Superior temporal gyrus (tissue), 1 donor: ENCODE measurements at regions not wholly inside any gene's neighbourhood (a gene's known extent, or its start where the extent isn't known, plus 50 kb on each side); places are given as distances from the start of the nearest gene placed in this dataset.
"Not testable (repeated sequence)": the region's sequence is repeated elsewhere in the genome, so short reads cannot be mapped to it uniquely, and the experiment has no call there.

Experiments used
- DNase-seq: peaks from one replicate; pipeline ENCODE4 v3.0.0-alpha.2; 2016; ENCODE audit errors: extremely low spot score

GRCh38 chr6:43935921-43936439 is 166.0 kb downstream of the VEGFA start:
- no peak for DNase-seq

DNA sequence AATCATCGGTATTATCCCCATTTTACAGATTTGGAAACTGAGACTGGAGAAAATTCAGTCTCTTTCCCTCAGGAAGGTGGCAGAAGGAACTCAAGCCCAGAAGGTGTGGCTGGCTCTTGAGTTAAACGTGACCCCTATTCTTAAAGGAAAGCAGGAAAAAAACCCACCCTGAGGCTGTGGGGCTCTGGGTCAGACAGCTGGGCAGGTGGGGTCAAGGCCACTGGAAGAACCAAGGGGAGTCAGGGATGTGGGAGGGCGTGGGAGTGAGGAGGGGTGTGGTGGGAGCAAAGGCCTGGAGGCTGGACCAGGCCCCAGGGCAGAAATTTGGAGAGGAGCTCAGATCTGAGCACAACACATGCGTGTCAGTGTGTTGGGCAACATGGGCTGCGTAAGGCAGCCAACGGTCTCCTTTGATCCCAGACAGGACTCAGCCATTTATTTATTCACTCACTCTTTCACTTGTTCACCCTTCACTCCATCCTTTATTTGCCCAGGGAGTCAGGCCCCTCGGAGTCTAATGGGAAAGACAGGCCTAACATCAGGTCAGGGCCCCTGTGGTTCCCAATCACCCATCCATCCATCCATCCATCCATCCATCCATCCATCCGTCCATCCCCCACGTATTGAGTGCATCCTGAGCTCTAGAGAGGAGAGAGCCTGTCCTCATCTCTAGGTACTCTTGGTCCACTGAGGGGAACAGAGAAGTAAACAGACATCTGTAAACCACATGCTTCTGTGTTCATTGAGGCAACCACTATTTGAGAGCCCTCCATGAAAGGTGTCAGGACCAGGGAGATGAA is 165.0 kb downstream of the VEGFA start:
- DNase-seq, result no peak

DNA sequence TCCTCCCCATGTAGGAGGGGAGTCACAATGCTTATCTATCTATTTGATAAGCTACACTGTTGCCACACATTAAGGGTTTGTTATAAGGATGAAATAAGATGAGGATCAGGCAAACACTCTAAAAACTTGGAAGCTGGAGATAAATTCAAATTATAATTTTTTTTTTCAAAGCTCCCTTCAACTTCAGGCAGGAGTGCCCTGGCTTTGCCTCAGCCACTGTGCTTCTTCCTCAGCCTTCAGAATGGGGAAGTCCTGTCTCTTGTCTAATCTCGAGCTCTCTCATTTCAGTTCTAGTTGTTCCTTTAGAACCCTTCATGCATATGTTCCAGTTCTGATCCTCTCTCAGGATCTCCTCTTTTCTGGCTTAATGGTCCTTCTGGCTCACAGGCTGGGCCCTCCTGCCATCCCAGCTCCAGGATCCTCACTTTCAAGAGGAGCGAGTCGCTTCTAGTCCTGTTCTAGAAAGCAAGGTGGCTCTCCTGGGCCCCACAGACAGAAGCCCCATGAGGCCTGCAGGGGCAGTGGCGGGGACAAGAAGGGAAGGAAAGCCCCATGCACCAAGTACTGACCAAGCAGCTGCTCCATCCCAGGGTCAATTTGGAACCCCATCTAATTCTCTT is 164.3 kb downstream of the VEGFA start:
- DNase-seq, result no peak

- DNase-seq, result no peak
Observed at GRCh38 chr6:43933148-43933885, 163.3 kb downstream of the VEGFA start.

DNA sequence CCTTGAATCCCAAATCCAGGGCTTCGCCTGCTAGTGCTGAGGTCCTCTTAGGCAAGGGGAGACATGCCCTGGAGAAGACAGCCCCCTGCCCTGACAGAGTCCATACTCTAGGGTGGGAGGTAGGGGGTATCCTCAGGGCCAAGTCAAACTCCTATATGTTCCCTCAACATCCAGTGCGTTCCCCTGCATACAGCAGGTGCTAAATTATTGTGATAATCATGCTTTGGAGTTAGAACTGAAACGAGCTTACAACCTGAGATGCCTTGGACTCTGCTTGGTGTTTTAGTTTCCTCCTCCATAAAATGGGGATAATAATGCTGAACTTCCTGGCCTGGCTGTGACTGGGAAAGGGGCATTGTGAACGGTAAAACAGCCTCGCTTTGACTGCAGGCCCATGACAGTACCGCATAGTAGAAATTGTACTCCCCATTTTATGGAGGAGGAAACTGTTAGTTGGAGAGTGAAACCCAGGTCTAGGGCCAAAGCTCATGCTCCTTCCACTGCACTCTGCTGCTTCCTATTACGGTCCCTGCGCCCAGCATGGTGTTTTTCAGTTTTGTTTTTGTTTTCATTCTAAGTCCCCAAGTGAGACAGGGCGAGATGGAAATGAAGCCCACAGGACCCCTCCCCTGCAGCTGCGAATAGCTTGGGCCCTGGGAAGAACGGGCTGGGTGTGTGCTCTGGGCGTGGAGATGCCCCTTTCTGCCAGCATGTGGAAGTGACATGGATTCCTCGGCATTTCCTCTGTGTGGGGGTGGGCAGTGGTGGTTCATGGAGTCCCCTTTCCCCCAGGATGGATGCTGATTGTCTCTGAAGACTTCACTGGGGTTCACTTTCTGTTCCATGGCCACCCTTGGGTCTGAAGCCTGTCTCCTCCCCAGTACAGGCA is 162.5 kb downstream of the VEGFA start:
- DNase-seq, result no peak

DNA sequence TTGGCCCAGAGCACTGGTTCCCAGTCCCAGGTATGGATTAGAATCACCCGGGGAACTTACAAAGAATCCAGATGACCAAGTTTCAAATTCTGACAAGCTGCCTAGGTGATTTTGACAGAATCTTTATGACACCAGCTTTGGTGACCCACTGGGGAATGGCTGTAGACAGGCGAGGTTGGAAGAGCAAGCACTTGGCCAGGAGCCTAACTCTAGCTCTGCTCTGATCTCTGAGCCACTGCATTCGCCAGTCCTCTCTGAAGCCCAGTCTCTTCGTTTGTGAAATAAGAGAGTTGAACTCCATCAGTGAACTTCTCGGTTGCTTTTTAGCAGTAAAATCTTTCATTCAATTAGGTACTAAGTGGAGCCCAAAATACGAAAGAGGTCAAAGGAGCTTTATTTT is 161.2 kb downstream of the VEGFA start:
- no peak for DNase-seq

DNA sequence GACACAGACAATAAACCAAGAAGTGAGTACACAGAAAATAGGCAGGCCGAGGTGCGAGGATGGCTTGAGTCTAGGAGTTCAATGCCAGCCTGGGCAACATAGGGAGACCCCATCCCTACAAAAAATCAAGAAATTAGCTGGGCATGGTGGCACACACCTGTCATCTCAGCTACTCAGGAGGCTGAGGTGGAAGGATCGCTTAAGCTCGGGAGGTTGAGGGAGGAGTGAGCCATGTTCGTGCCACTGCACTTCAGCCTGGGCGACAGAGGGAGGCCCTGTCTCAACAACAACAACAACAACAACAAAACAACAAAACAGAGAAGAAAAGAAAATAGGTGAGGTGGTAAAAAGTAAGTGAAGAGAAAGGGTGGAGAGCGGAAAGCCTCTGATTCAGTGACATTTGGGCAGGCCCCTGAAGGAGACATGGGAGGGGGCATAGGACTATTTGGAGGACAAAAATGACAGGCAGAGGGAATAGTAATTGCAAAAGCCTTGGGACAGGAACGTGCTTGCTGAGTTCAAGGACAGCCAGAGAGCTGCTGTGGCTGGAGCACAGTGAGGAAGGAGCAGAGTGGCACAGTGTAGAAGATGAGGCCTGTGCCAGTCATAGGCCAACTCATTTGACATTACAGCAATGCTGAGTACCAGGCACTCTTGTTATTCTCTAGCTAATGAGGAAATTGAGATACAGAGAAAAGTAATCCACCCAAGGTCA is 160.6 kb downstream of the VEGFA start:
- DNase-seq, result no peak

DNA sequence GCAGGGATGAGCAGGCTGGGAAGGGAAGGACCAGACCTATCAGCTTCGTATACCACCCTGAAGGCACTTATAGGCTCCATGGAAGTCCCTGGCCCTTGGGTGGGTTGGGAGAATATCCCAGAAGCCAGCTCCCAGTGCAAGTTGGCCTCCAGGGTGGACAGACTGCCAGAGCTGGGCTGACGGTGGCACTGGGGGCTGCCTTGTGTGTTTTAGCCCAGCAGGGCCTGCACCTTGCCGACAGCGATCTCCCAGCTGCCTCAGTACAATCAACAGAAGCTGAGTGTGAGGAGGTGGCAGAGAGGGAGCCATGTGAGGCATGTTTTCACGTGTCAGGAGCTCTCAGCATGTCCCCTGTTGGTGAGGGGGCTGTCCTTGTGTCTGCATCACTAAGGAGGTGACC is 159.5 kb downstream of the VEGFA start:
- no peak for DNase-seq

- no peak for DNase-seq
Observed at GRCh38 chr6:43927532-43928210, 157.7 kb downstream of the VEGFA start.

DNA sequence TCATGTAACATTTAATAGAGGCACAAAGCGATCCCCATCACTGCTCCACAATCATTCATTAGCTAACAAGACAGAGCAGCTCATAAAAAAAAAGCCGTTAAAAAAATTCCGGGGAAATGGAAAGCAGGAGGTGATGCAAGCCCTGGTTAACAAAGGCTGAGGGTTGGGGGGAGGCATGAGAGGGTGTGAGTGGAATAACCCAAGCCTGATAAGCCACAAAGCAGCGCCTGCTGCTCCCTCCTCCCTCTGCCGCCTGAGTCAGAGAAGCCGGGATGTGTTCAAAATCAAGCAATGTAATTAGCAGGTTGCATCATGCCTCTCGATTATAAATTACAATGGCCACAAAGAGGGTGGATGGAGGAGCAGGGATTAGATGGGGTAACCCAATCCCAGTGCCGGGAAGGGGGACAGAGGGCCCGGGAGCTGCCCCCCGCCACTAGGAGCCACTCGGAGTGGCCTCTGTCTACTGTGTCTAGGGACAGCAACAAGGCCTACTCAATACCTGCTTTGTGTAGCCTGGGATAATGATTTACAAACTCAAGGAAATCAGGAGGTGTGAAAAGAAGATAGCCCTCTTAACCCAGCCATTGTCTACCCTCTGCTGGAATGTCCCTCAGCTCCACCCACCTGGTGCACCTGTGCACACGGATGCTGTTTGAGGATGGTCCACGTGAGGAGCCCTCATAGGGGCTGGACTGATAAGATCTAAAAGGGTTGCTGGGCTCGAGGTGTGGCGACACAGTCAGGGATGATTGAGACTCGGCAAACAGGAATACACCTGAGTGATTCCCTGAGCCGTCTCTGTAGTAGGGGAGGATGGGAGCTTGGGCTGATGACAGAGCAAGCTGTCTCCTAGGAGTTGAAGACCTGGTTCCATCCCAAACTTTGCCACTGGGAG is 156.9 kb downstream of the VEGFA start:
- DNase-seq, result no peak

DNA sequence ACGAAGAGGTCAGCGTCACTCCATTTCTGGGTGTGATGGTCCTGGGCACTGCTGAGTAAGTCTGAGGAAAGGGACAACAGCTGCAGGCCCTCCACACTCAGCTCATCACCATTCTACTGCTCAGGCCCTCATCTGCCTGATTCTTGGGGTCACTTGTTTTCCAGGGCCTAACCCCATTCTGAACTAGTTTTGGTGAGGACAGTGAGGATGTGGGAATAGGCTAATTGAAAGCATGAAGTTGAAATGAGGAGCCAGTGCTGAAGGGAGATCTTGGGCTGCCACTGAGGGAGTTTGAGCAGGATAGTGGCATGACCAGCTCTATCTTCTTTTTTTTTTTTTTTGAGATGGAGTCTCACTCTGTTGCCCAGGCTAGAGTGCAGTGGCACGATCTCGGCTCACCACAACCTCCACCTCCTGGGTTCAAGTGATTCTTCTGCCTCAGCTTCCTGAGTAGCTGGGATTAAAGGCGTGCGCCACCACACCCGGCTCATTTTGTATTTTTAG is 155.7 kb downstream of the VEGFA start:
- DNase-seq, result not testable (repeated sequence)

DNA sequence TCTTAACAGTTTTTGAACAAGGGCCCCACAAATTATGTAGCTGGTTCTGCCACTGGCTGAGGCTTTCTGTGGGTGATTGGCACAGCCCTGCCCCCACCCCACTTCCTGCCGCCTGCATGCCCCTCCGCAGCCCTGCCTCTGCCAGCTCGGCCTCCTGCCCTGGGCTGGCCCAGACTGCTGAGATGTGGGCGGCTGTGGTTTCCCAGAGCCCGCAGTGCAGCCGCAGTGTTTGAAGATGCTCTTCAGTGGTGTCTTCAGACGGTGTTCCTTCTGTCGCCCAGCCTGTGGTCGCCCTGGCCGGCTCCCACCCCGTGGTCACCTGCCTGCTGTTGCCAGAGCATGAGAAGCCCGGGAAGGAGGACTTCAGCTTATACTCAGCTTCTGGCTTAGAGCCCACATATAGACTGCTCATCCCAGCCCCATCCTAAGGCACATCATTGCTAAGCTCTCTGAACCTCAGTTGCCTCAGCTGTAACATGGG is 154.3 kb downstream of the VEGFA start:
- DNase-seq, result no peak

DNA sequence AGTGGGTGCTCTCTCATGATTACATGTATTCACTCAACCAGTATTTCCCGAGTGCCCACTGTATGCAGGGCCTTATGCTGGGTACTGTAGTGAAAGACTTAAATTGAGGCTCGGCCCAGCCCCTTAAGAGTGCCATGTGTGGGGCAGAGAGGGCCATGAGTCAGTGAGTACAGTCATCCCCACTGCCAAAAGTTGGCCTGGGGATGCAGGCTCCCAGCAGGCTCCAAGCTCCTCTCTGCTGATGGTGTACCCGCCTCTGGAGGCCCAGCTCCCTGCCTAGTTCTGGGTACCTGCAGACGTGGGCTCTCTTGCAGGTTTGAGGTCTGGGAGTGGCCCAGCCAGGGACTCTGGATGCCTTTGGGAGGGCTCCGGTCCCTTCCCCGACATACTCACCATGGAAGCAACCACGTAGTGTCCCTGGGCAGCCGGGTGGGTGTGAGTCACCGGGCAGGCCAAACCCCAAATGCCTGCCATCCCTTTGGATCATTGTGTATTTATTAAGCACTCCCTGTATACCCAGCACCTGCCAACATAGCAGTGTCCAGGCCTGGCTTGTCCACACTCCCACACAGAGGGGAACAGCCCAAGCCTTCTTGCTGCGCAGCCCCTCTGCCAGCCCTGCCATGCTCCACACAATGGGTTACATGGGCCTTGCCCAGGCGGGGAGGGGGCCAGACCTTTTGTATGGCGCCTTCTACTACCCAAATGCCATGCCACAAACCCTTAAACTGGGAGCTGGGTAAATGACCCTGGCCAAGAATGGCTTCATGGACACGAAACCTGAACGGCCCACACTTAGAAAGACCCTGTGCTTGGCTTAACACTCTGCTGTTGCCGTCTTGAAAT is 153.6 kb downstream of the VEGFA start:
- no peak for DNase-seq

DNA sequence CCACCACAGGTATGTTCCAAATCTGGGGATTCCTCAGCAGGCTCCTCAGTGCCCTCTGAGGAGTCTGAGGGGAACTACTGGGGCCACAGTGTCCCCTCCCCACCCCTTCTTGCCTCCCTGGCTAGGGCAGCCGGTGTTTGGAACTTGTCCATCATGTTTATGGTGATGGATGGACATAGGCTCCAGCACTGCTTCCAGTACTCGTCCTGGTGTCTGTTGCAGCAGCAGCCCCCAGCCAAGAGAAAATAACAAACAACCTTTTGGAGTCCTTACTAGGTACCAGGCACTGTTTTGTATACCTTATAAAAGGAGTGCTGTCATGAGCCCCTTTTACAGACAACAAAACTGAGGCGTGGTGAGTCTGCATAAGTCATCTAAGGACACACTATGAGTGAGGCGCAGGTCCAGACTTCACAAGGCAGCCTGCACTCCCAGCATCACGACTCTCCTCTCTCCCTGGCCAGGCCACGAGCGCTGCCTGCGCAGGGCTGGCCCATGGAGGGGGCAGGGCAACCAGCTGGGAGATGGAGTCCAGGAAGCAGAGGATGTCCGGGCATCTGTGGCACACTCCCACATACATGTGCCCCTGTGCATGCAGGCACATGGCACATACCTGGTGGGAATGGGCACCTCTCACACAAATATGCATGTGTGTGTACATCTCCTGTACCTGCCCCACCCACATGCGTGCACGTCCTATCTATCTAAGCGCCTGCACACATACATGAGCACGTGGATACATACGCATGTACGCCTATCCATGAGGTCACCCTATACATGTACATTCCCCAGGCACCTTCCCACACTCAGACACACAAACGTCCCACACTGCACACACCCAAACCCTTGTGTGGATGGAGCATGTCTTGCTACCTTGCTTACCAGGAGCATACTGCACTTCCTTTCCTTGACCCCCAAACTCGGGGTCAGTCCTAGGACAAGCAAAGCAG is 152.7 kb downstream of the VEGFA start:
- no peak for DNase-seq

GRCh38 chr6:43921548-43922425 is 151.8 kb downstream of the VEGFA start:
- DNase-seq, result no peak

GRCh38 chr6:43921039-43921438 is 151.0 kb downstream of the VEGFA start:
- no peak for DNase-seq
